NCI-H187 (cell line): ENCODE measurements at regions not wholly inside any gene's neighbourhood (a gene's known extent, or its start where the extent isn't known, plus 50 kb on each side); places are given as distances from the start of the nearest gene placed in this dataset.

Experiments used
- DNase-seq, 2 experiments: peaks; one replicate each; lab custom pipeline; 2025; lab: John Stamatoyannopoulos, UW

DNA sequence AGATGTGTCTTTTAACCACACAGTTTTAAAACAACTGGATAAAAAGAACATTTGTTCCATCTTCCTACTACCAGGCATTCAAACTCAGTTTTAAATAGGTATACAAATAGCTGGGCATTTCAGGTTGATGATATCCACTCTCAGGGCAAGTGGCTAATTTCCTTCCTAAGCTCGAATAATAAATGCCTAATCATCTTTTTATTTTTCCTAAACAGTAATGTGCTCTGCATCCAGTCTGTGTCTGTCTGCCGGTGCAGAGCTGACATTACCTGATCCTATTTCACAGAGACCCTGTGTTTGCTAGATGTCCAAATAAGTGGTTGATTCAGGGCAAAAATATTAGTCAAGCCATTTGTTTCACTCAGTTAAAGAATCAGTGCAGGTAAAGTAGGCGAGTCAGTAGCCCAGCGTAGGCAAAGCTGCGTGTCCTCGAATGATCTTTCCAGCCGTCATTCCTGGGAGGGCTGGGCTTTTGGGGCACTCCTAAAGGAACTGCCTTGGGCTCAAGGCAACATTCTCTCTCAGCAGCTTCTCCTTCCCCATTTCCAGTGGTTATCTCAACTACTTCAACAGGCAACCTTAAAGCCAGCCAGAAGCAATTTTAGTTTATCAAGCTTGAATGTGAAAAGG lies 74.2 kb upstream of the BMP2 start:
- no peak for DNase-seq

DNA sequence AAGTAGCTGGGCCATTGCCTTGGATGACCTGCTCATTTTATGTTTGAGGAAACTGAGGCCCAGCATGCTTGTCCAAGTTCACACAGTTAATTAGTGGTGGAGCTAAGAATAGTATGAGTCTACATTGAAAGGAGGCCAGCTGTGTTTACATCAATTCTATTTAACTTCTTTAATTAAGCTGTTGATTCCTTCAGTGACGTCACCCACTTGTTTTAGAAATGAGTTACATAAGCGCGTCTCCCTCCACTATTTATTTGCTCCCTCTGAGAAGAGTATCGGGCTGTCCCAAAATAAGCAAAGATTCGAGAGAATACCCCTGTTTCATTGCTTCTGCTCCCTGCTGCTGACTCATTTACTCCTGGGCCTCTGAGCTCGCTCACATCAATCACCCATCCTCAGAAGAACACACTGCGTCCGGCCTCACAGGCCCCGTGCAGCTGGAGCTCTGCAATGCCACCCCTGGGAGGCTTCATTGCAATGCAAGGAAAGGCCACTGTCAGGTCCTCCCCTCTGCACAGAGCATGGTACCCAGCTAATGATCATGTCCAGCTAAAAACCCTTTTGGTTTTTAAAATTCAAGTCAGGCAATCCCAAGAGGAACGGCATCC lies 74.8 kb upstream of the BMP2 start:
- DNase-seq, result no peak

DNA sequence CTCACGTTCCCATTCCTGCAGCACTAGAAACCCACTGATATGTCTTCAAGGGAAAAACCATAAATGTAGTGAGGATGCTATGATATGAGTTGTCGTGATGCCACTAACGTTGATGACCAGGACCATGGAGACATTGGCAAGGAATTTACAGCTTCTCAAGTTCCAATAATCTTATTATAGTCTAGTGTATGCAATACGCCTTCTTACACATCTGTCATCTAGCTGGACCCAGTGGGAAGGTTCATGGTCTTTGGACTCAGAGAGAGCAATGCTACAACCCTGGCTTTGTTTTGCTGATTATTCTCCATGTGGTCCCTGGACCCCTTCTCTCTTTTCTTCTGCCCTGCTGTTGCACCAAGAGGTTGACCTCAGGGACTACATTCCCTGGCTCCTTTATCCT lies 76.0 kb upstream of the BMP2 start:
- no peak for DNase-seq

DNA sequence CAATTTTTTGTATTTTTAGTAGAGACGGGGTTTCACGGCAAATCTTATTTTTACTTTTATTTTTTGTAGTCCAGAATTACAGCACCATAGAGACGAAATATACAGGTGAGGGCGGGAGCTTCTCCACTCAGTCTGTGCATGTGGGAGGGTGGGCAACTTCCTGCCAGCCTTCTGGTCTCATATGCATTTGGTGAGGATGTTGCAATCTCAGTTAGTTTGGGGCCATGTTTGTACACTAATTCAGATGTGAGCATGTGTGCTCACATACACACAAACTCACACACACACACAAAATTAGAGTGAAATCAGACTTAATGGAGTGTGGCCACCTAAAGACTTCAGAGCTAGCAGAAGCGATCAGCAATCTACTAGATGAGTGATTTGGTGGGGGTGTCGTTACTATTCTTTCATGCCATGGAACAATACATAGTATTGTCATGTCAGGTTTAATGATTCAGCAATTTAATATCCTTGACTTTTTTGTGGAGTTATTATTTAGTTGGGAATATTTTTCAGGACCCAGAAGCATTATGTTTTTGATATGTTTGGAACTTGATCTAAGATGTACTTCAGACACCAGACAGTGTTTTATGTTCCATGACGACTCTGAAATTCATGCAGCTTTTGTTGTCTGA lies 78.0 kb upstream of the BMP2 start:
- DNase-seq, result no peak

DNA sequence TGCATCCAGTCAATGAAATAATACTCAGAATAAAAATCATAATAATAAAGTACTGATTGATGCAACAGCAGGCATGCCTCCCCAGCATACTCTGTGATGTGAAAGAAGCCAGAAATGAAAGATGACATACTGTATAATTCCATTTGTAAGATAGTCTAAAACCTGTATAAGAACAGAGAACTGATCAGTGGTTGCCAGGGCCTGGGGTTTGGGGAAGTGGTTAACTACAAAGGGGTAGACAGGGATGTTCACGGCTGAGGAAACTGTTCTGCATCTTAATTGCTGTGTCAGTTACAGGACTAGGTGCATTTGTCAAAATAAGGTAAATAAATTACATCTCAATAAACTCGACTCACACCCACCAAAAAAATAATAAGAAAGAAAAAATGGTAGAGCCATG lies 81.3 kb upstream of the BMP2 start:
- DNase-seq, result no peak

DNA sequence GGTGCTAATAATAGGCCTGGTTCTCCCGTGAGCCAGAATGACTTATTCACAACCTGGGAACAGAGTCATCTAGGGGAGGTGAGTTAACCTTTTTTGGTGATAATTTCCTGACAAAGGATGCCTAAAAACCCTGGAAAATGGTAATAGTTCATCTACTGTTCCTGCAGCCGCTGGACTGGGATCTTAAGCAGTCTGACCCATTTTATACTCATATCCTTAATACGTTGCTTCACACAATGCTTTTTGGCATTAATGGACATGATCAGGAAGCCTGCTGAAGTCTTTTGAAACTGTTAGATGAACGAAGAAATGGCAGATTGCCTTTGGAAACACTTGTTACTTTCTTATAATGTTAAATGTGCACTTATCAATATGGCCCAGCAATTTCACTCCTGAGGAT lies 81.9 kb upstream of the BMP2 start:
- DNase-seq, result no peak

DNA sequence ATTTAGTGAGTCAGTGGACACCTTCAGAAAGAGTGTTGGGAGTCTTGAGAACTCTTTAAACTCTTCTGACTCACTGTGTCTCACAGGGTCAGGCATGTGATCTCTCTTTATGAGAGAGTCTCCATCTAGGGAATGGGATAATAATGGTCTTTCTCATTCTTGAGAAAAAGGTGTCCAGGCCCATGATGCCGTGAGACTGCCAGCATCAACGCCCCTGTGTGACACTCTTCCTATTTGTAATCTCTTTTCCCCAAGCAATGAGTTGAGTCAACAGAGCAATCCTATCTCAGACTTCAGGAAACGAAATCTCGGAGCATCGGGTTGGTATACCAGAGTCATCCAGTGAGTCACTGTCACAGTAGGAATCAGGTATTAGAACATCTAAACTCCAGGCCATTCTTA lies 82.3 kb upstream of the BMP2 start:
- no peak for DNase-seq

DNA sequence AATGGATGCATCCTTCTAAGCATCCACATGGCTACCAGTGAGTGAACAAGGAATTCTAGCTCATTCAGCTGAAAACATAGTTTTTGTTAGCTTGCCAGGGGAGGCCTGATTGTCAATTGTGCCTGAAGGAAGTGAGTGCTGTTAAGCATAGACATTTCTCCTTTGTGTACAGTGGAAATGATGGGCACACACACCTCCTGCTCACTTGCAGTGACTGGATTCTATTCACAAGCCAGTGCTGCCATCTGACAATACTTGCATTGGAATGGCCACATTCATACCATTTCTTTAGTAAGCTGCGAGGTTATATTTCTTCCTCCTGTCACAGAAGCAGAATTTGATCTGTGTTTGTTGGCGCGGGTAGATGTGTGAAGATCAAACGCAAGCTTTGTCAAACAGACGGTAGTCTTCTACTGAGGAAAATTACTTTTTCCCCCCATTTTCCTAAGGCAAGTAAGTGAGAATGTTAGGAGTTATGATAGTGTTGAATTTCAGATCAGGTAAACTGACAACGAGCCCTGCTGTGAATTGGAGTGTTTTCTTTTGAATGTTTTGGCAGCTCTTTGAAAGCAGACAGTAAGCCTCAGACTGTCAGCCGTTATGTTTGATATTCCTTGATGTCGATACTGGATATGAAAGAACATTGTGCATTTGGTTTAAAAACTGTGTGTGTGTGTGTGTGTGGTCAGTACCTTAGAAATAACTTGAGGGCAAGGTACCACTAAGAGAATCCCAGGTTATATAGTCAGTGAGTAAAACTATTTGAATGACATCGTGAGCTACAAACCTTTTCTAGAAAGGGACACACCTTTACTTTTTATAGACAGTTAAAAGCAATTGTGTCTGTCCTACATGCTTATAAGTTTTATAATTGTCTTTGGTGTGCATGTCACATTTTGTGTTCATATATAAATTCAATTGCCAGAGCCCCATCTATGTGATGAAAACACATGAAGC lies 84.2 kb upstream of the BMP2 start:
- no peak for DNase-seq

DNA sequence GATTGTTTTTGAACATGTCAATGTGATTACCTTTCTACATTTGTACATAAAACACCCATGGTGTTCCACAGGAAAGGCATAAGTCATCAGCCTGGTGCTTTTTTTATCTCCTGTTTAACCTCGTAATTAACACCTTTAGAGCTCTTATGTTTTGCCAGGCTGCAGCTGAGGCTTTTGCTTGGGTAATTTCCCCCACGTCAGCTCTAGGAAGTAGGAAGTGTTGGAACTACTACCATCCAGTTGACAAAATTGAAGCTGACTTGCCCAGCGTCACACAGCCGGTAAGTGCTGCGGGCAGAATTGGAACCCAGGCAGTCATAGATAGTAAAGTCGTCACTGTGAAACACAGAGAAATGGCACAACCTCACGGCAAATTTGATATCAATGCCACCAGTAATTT lies 86.6 kb upstream of the BMP2 start:
- DNase-seq, result no peak

DNA sequence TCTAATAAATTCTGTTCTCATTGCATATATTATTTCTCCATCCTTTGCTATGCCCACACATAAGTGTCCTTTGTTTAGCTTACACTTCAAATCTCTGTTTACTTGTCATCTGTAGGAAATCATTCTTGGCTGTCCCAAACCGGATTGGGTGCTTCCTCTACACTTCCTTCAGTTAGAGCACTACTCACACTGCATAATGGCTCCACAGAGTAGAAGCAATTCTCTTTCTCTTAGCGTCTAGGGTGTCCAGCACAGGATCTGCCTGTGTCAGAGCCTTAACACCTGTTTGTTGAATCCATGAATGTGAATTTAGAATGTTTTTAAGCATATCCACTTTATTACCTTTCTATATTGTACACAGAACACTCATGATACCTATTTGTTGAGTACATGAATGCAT lies 87.0 kb upstream of the BMP2 start:
- DNase-seq, result no peak

DNA sequence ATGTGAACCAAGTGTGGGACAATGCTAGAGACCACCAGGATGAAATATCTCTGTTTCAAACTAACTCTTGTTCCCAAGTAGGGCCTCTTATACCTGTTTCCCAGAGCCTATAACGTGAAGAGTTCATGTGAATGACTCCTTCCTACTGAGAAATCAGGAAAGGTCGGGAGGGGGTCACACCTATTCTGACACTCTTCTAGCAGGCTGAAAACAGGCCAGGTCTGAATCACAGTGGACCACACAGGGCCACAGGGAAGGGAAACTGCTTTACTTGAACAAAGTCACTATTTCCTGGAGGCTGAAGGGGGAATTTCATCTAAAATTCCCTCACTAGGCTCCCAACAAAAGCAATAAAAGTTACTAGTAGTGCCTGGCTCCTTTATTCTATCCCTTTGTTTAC lies 88.4 kb upstream of the BMP2 start:
- DNase-seq, result no peak

DNA sequence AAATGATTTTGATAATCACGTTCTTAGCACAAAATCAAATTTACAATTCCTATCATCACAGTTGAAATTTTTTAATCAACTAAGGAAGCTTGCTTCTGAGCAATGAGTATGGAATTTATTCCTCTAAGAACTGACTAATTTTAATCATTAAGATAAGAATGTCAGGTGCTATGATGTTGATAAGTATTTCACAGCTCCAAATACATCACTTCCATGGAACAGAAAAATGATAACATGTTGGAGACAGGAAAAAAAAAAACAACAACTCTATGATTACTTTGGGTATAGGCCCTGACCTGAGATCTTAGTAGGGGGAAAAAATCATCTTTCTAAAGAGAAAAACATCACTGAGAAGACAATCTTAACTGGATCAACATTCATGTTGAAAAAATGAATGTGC lies 89.4 kb upstream of the BMP2 start:
- no peak for DNase-seq

DNA sequence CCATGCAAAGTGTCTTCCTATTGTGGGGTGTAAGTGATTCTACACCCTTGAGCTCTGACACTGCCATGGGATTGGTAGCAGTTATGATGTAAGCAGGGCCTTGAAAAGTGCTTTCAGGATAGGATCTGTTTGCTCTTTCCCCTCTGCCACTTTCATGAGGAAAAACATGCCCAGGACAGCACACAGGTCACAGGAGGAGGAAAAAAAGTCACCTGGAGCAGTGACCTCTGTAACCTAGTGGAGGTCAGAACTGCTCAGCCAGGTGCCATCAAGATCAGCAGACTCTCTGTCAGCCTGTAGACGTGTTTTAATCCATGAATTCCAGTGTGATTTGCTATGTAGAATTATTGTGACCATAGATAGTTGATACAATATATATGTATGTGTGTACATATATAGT lies 92.7 kb upstream of the BMP2 start:
- no peak for DNase-seq

DNA sequence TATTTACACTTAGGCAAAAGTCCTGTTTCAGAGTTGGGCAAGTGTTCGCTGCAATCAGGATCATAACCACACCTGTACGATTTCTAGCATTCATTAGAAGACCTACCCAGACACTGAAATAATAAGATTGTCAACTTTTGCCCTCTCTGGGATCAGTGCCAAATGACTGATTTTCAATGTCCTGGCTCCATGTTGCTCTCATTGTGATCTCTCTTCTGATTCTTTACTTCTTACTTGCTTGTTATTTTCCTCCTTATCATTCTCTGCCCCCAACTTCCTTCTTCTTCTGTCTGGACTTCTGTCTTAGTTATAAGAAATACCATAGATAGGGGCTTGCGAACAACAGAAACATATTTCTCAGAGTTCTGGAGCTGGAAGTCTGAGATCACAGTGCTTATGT lies 94.4 kb upstream of the BMP2 start:
- DNase-seq, result no peak

DNA sequence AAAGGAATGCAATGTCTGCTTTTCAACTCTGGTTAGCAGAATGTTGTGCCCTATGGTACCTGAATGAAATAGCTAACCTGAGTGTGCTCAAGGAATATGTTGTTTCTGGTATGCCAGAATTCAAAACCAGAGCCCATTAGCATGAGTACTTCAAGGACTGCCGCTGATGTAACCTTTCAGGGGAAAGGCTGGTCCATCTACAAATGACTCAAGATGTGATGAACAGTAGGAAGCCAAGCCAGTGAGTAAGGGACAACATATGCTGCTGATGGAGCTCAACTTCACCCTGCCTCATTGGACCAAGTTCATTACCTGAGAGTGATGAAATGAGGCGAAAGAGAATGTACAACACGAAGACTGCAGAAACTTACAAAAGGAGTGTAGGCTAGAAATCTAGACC lies 95.7 kb upstream of the BMP2 start:
- DNase-seq, result no peak

DNA sequence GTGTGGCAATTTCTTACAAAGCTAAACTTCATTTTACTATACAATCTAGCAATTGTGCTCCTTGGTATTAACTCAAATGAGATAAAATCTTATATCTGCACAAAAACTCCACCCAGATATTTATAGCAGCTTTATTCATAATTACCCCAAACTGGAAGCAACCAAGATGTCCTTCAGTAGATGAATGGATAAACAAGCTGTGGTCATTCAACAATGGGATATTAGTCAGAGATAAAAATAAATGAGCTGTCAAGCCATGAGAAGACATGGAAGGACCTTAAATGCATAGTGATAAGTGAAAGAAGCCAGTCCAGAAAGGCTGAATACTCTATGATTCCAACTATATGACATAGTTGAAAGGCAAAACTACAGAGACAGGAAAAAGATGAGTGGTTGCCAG lies 98.9 kb upstream of the BMP2 start:
- DNase-seq, result no peak

DNA sequence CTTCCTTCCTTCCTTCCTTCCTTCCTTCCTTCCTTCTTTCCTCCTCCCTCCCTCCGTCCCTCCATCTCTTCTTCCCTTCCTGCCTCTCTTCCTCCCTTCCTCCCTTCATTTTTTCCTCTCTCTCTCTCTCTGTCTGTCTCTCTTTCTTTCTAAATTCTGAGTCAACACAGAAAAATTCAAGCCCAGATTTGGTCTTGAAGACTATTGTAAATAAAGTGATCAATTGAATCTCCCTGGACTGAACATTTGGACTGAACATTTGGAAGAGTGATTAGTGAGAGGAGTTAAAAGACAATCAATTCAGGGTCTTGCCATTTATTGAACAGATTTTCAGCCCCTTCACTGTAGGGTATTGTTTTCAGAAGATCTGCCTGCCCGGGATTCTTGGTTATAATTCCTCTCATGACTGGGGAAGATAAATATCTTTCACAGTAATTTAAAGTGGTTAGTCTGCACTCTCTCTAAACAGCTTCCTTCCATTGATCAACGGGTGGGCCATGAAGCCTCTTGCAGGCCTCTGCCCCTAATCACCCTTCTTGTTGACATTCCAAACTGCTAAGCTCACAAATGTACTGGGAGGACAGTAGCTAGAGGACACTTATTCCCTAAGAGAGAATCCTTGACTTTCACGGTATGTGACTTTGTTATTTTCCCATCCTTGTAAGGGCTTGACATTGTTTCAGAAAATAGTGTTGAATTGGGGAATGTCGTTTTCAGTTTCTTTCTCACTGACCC lies 101.7 kb upstream of the BMP2 start:
- DNase-seq, result peak in 1 of 2 experiments; percentile 37

DNA sequence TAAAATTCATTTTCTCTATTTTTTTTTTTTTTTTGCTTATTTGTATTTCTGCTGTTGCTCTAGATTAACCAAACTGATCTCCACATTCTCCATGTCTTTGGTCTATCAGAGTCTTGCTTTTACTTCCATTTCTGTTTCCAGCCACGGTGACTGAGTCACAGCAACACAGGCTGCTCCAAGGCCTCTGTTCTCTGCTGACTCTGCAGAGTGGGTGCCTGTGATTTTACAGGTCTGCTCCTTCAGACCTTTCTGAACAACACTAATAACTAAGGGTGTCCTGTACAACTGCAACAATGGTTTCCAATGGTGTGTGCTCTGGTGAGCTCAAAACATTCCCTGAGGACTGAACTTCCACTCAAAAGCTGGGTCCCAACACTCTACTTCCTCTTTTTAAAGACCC lies 102.3 kb upstream of the BMP2 start:
- DNase-seq, result no peak

DNA sequence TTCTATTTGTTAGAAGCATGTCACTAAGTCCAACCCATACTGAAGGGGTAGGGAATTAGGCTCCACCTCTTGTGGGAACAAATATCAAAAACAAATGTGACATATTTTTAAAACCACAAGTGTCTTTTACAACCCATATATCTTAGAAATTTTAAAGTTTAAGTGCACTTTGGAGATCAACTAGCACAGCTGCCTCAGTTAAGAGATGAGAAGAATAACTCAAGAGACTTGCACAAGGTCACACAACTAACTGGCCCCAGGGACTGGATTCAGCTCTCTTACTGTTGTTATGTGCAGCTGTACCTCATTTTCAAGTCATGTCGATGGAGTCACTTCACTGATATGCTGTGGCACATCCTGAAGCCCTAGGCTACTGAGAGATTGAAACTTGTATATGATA lies 102.9 kb upstream of the BMP2 start:
- no peak for DNase-seq

DNA sequence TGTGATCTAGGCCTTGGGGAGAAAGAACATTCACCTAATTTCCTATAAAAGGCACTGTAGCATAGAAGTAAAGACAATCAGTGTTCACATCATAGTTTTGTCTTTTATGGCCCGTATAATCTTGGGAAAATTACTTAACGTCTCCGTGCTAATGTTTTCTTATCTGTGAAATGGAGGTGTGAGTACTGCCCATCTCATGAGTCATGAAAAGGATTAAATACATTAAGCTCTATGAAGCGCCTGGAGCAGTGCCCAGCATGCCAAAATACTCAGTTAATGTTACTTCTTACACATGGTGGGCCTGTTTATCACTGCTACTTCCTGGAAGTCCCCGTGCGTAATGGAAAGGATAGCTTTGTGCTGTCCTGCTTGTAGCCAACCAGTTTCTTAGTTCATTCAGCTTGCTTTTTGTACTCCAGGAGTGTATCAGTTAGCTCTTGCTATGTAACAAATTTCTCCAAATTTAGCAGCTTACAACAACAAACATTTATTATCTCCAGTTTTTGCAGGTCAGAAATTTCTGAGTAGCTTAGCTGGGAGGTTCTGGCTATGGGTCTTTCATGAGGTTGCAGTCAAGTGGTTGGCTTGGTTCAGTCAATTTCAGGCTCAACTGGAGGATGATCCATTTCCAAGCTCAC lies 103.6 kb upstream of the BMP2 start:
- no peak for DNase-seq

DNA sequence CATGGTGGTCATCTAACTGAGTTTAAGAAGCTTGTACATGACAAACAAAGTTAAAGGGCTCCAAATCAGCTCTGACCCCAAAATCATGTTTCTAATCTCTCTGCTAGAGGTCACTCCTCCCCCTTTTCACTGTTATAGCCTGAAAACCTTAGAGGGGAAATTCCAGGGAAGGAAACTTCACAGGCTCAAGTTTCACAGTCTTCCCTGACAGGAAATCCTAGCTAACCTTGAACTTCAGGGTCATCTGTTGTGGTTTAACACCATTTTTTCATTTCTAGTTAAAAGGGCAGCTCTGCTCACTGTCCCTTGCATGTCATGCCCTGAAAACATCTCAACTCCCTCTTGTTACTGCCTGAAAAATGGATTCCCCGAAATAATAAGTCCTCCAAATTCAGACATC lies 104.4 kb upstream of the BMP2 start:
- no peak for DNase-seq

DNA sequence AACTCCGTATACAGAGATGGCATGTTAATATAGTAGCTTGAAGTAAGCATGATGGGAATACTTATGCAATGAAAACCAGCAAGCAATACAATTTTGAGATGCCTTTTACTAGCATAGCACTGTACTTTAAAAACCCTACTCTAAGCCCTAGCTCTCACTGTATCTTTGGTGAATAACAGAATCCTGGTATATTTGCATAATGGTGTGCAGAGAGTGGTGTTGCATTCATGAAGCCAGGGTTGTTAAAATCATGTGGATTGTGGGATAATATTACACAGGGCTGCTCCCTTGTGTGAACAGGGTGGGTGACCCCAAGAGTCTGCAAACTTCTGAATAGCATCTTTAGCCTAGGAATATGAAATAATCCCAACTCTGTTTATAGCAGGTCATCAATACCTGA lies 105.2 kb upstream of the BMP2 start:
- DNase-seq, result no peak
